ENCODE measurements at regions not wholly inside any gene's neighbourhood (a gene's known extent, or its start where the extent isn't known, plus 50 kb on each side); places are given as distances from the start of the nearest gene placed in this dataset.
A peak's percentile ranks its signal among the peaks of the same experiment; 100 is the strongest.
"Not testable (repeated sequence)": the region's sequence is repeated elsewhere in the genome, so short reads cannot be mapped to it uniquely, and the experiment has no call there.

DNA sequence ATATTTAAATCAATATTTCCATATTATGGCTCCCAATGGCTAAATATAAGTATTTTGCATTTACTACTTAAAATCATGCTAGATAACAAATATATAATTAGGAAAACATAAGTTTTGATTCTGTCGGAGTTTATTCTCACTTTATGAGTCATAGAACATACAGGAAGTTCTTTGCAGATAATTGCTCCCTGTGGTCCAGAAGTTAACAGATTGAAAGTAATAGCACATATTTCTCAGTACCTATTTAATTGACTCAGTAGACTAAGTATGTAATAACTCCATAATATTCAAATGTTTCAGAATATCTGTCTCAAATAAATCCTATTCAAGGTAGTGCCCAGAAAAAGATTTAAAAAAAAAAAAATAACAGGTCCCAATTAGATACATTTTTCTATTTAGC is 806.0 kb upstream of the ATXN7L3B start:
- DNase-seq = no peak

- no peak for DNase-seq
These were observed 768.3 kb upstream of the ATXN7L3B start for GRCh38 chr12:73769337-73769736.

GRCh38 chr12:73798523-73798922 is 739.1 kb upstream of the ATXN7L3B start:
- no peak for DNase-seq

DNA sequence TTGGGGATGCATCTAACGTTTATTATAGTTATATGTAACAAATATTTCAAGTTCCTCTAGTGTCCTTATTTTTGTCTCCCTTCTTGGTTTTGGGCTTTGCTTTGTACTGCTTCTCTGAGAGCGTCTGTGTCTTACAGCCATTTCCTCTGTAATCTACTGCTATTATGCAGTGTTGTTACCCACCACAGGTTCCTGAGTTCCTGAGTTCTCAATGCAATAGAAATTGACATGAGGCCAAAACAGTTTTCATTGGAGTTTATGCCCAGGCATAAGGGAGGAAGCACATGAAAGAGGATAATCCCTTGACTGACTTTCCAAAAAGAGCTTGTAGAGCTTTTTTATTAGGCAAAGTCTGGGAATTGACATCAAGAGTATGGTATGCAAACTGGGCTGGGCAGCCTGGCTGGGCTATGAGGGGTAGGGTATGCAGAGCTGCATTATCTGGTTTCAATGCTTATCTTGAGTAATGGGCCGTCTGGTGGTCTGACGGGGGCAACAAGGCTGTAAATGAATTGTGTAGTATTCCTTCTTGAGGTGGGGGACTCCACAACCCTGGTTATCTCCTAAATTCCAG is 722.5 kb upstream of the ATXN7L3B start:
- no peak for DNase-seq

DNA sequence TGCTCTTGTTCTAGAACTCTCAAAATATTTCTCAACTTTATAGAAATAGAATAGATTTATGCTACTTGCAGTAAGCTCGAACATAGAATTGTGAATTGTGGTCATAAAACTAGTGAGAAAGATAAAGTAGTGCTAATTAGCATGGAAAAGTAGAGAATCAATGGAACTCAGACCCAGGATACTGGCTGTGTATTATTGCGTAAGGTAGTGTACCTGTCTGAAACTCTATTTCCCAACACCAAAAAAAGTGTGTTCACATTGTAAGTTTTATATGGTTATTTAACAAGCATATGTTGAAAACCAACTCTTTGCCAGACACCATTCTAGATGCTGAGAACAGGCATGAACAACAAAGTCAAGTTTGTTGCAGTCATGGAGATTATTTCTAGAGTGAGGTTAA is 720.5 kb upstream of the ATXN7L3B start:
- DNase-seq = no peak

GRCh38 chr12:73833746-73834145 is 703.9 kb upstream of the ATXN7L3B start:
- DNase-seq = no peak

DNA sequence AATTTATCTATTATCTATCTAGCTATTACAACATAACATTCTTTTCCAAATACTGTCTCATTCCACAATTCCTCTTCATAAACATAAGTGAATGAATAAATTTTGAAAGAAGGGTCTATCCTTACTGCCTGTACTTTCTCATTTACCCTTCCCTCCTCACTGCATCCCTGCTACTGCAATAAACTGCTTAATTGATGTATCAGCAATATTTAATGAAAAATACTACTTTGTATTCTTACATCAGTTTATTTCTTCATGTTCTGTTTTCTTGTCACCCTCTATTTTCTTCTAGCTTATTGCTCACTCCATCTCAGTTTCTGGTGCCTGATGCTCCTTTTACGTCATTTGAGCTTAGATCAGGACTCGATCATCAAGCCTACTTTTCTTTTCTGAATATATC is 695.7 kb upstream of the ATXN7L3B start:
- no peak for DNase-seq

GRCh38 chr12:73863546-73863945 is 674.1 kb upstream of the ATXN7L3B start:
- no peak for DNase-seq

GRCh38 chr12:73867147-73867546 is 670.5 kb upstream of the ATXN7L3B start:
- DNase-seq = no peak

- DNase-seq = not testable (repeated sequence)
These were observed 660.3 kb upstream of the ATXN7L3B start for GRCh38 chr12:73877291-73877690.

DNA sequence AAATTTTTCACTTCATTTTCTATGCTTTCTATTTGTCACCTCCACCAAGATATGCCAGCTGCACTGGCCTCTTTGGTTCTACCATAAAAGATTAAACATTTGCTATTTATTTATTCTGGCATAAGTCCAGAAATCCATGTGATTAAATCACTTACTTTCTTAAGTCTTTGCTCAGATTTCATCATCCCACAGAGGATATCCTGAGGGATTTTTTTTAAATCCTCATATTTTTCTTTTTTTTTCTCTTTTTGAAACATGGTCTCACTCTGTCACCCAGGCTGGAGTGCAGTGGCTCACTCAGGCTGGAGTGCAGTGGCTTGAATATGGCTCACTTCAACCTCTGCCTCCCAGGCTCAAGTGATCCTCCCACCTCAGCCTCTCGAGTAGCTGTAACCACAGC is 645.4 kb upstream of the ATXN7L3B start:
- no peak for DNase-seq

GRCh38 chr12:73898645-73899044 is 639.0 kb upstream of the ATXN7L3B start:
- no peak for DNase-seq

DNA sequence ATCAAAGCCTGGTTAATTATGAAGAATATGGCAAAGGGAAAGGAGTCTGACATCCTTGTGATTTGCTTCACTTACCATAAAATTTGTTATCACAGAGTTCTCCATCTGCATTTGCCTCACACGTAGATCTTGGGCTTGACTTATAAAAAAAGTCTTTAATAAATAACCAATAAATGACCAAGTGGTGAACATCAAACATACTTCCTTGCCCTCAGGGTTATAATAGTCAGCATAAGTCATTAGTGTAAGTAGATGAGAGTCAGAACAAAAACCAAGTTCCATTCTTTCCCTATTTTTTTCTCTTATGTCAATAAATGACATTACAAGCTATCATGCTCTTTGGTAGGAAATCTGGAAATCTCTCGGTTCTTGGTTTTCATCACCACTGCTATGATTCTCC is 635.4 kb upstream of the ATXN7L3B start:
- no peak for DNase-seq

DNA sequence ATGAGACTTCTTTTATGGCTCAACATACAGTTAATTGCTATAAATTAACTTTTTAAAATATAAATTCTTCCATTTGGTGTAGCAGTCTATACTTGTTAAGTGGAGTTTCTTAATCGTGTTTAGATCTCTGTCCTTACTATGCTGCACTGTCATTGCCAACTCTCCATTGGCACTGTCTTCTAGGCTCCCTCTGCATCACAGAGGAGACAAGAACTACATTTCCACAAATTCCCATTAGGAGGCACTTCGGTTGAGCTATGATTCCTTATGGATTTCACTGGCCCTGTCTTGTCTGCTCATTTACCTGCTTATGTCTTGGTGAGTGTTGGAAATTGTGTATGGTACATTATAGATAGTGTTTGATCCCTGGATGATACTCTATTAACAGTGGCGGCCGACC is 630.9 kb upstream of the ATXN7L3B start:
- no peak for DNase-seq

DNA sequence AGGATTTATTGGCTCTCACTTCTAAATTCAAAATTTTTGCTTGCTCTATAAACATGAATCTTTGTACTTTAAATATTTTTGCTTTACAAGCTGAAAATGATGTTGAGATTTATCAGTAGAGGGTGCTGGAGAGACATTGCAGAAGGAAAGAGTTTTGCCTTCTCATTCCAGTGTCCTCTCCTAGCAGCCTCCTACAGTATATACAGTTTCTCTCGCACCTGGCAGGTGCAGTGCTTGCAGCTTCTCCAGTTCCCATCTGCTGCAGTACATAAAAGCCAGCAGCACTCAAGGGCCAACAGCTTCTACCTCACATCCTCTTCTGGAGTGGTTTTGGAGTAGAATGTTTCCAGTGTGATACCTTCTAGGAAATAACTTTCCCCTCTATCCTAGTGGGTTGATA is 601.8 kb upstream of the ATXN7L3B start:
- DNase-seq = peak; percentile 64

DNA sequence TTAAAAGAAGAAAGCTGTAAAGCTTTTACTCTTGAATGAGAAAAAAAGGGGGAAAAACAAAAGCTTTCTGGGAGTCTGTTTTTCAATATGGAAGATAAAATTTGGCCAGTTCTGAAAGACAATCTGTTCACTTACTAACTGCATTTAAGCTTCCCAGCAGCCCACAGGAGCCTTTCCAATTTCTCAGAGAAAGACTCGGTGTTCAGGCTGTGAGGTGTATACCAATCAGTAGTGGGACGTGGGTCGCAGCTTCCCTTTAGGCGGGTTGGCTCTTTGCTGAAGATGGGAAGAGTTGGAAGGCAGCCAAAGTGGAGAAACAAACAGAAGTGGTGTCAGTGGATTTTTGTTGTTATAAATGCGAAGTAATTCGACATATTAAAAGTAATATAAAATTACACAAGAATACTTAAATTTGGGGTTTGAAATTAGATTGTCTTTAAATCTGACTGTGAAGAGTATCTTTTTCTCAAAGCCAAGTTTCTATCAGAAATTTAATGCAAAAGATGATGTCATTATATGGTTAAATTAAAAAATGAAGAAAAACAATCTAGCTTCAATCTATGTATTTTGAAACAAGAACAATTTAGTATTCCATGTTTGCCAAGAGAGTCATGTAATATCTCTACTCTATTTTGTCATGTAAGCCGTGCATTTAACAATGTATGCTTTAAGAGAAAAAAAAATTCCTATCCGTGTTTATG is 590.2 kb upstream of the ATXN7L3B start:
- DNase-seq = no peak

- no peak for DNase-seq
These were observed 587.1 kb upstream of the ATXN7L3B start for GRCh38 chr12:73950507-73950906.

DNA sequence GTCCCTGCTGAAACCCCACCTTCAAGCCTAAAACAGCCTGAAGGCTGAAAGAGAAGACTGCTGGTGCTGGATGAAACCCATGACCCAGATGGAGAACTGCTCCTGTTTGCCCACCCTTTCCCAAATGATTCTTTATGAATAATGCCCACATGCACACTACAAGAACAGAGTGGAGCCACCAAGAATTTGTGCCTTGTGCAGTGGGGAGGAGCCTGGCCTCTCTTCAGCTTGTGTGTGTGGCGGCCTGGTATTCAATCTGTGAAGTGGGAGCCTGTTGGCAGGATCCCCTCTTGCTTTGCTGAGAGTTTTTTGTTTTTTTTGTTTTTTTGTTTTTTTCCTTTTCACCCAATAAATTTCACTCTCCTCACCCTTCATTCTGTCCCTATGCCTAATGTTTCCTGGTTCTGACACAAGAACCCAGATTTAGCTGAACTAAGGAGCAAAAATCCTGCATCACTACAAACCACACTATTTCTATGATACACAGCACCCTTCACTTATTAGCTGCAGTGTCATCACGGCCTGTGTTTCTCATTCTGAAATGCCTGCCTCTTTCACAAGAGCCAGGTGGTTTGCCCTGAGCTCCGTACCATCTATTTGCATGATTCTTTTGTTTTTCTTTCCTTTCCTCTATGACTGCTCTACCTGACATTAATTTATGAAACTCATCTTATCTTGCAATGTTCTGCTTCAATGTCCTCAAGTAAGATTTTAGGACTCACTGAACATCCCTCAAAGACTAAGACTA is 585.5 kb upstream of the ATXN7L3B start:
- DNase-seq = no peak

- DNase-seq = no peak
These were observed 573.0 kb upstream of the ATXN7L3B start for GRCh38 chr12:73964641-73965040.

GRCh38 chr12:73973486-73973885 is 564.1 kb upstream of the ATXN7L3B start:
- no peak for DNase-seq

- no peak for DNase-seq
These were observed 553.1 kb upstream of the ATXN7L3B start for GRCh38 chr12:73984552-73984951.

- DNase-seq = no peak
These were observed 546.5 kb upstream of the ATXN7L3B start for GRCh38 chr12:73991138-73991537.

- no peak for DNase-seq
These were observed 538.7 kb upstream of the ATXN7L3B start for GRCh38 chr12:73998894-73999293.

GRCh38 chr12:74015118-74015517 is 522.5 kb upstream of the ATXN7L3B start:
- DNase-seq = no peak
